ENCODE measurements at regions not wholly inside any gene's neighbourhood (a gene's known extent, or its start where the extent isn't known, plus 50 kb on each side); places are given as distances from the start of the nearest gene placed in this dataset.

DNA sequence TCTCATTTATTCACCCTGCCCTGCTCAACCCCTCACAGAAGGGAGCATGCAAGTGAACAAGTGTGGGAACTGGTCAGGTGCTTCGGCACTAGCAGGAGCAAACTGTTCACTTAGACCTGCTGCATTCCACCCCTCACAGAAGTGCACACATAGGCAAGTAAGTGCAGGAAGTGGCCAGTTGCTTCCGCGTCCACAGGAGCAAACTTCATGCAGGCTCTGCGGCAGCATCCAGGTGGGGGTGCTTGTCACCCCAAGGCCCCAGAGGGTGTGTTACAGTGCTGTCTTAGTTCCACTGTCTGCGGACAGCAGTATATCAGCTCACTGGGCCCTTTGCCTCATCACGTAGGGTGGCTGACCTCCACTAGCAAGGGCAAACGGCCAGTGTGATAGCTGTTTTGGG lies 167.3 kb upstream of the AVPR1A start:
- no peak for DNase-seq

DNA sequence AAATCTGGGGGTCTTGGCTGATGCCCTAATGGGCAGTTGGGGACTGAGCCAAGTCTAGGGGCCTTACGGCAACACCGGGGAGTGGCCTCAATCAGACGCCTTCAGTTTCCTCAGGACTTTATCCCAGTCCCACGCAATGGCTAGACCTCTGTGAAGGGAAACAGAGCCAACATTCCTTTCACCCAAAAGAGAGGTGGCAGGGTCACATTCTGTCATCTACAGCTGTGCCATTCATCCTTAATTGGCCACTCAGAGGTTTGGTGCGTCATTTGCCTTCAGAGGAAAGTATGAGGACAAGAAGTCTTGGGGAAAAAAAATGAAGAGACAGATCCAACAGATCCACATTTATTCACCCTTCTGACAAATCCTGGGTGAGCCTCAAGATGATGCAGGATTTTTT lies 166.9 kb upstream of the AVPR1A start:
- DNase-seq, result no peak

- no peak for DNase-seq
Measured at GRCh38 chr12:63317286-63317846, 166.4 kb upstream of the AVPR1A start.

DNA sequence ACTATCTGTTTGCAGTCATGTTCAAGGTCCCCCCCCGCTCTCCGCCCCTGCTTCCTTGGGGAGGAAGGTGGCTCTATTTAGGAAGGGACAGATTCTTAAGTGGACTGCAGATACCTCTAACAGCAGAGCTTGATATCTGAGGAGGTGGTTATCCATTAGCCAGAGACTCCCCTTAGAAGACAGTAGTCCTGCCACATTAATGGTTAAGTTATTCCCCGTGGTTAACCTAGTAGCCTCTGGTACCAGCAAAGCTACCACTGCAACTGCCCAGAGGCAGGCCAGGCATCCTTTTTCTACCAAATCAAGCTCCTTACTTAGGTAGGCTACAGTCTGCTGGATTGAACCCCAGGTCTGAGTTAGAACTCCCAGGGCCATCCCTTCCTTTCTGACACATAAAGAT lies 162.1 kb upstream of the AVPR1A start:
- DNase-seq, result no peak

DNA sequence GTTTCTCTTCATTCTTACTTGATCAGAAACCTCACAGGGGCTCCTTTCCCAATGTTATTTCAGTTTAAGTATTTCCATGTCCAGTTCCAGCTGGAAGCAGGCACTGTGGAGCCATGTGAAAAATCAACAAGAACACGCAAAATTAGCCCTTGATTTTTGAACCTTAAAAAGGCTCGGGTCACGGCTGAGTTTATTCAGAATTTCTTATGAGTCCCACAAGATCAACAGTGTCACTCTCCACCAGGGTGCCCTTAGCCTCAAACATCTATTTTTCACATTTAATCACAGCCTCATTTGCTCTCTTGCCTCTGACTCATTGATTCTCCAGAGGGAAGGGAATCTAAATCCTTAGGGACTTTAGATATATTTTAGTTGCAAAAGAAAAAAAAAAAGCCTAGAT lies 157.7 kb upstream of the AVPR1A start:
- DNase-seq, result no peak

GRCh38 chr12:63307849-63308248 lies 156.8 kb upstream of the AVPR1A start:
- no peak for DNase-seq

GRCh38 chr12:63305901-63306875 lies 155.2 kb upstream of the AVPR1A start:
- DNase-seq, result no peak

- DNase-seq, result no peak
Measured at GRCh38 chr12:63304887-63305316, 153.9 kb upstream of the AVPR1A start.

- DNase-seq, result no peak
Measured at GRCh38 chr12:63302941-63303536, 152.0 kb upstream of the AVPR1A start.

DNA sequence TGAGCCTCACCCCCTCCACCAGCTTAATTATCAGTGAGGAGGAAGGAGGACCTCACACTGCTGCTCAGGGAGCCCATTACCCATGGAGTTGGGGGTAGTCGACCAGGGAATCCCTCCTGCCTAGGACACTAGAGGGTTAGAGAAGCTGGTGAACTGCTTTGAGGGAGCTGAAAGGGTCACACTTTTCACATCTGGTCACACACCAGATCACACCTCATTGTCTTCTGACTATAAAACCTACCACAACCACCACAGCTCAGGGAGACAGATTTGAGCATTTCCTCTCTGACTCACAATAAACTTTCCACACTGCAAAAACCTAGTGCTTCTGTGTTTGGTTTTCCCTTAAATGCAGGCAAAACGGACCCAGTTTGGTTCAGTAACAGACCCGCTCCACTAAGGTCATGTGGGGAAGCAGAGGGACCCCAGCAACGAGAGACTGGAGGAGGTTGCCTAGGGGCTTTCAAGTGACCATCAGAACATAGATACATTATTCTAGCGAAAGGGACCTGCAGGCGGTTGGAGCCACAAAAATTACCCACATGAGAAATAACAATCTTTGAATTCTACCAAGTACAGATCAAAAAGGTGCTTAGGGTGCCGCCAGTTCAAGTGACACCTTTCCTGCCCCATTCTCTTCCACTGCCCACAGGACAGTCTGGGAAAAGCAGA lies 151.4 kb upstream of the AVPR1A start:
- no peak for DNase-seq

DNA sequence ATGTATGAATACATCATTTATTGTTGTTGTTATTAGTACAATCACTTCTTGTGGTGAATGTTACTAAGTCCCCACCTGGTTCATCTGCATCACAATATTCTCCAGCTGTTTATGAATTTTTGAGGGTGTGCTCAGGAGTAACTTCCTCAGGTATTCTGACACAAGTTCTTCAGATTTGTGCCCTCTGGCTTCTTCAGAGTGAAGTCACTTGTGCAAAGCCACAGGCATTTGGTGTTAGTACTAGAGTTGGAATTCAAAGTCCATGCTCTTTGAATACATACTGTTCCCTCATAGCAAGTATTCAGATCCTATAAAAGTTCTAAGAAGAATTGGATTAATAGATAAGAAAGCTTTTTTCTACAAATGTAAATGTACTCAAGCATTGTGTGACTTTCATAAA lies 150.3 kb upstream of the AVPR1A start:
- no peak for DNase-seq

- no peak for DNase-seq
Measured at GRCh38 chr12:63298386-63298930, 147.5 kb upstream of the AVPR1A start.

GRCh38 chr12:63294327-63294632 lies 143.3 kb upstream of the AVPR1A start:
- no peak for DNase-seq

GRCh38 chr12:63292471-63293221 lies 141.6 kb upstream of the AVPR1A start:
- no peak for DNase-seq

DNA sequence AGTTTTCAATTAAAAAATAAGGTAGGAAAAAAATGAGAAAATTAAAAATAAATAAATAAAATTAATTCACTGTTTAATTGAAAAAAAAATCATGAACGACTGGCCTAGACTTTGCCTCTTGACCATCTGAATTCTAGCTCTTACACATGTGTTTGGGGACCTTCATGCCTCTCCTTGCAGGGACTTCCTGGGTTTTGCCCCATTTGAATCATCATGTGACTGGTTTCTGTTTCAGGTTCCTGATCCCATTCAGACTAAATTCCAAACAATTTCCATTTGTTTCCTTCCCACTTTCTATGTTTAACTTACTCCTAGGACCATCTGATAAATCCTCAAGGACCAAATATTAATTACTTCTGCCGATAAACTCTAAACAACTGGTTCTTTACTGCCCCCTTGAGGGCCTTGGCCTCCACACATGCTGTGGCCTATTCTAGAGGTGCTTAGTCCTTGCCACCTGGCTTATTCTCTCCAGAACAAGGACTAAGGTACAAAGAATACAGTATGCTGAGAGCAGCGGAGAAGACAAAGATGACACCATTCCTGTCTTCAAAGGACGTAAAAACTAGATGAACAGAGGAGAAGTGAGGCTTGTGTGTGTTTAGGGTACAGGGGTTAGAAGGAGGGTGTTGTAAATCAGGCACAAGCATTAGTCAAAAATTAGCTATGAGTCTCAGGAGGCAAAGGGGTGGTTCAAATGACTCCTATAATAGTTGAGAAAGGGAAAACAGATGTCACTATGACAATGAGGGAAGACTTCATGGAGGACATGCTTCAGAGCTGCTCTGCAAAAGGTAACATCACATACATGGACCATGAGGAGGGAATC lies 125.8 kb upstream of the AVPR1A start:
- peak; percentile 21 for DNase-seq

DNA sequence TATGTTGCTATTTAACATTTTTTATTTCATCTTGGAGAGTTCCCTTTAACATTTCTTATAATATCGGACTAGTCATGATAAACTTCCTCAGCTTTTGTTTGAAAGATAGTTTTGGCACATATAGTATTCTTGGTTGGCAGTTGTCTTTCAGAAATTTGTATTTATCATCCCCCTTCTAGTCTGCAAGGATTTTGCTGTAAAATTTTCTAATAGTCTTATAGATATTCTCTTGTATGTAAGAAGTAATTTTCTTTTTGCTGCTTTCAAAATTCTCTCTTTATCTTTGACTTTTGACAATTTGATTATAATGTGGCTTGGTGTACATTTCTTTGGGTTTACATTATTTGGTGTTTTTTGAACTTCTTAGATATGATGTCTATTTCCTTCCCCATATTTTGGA lies 116.0 kb upstream of the AVPR1A start:
- DNase-seq, result no peak

- DNase-seq, result no peak
Measured at GRCh38 chr12:63264629-63265028, 113.6 kb upstream of the AVPR1A start.

DNA sequence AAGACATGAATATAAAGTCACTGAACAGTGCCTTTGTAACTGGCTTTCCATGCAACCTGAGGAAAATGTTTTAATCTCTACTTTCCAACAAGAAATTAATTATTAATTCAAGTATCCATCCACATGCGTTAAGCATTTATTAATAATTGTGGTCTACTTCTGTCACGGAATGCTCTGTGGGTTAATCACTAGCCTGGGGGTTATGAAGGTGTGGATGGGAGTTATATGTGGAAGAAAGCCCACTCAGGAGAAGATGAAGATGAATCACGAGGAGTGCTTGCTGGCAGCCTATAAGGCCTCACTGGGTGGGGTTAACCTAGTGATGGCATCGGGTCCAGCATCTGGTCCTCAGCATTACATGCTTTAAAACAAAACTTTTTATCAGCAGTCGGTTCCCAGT lies 99.5 kb upstream of the AVPR1A start:
- no peak for DNase-seq

- no peak for DNase-seq
Measured at GRCh38 chr12:63238892-63239291, 87.9 kb upstream of the AVPR1A start.

GRCh38 chr12:63232896-63233295 lies 81.9 kb upstream of the AVPR1A start:
- DNase-seq, result no peak

- DNase-seq, result no peak
Measured at GRCh38 chr12:63228853-63229252, 77.9 kb upstream of the AVPR1A start.
